ENCODE measurements at regions not wholly inside any gene's neighbourhood (a gene's known extent, or its start where the extent isn't known, plus 50 kb on each side); places are given as distances from the start of the nearest gene placed in this dataset.

DNA sequence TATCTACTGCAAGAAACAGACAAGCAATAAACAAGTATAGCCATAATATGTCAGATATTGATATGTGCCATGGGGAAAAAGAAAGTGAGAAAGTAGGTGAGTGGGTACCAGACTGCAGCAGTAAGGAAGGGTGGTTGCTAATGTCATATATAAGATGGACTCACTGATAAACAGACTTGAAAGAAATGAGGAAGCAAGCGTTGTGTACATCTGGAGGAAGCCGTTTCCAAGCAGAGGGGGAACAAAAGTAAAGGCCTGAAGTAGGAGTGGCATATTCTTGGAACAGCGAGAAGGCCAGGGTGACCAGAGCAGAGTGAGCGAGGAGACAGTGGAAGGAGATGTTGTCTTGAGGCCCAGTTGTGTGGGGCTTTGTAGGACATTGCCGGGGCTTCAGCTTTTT lies 142.2 kb upstream of the MAP3K1 start:
- TF ChIP-seq, protein P1, sequence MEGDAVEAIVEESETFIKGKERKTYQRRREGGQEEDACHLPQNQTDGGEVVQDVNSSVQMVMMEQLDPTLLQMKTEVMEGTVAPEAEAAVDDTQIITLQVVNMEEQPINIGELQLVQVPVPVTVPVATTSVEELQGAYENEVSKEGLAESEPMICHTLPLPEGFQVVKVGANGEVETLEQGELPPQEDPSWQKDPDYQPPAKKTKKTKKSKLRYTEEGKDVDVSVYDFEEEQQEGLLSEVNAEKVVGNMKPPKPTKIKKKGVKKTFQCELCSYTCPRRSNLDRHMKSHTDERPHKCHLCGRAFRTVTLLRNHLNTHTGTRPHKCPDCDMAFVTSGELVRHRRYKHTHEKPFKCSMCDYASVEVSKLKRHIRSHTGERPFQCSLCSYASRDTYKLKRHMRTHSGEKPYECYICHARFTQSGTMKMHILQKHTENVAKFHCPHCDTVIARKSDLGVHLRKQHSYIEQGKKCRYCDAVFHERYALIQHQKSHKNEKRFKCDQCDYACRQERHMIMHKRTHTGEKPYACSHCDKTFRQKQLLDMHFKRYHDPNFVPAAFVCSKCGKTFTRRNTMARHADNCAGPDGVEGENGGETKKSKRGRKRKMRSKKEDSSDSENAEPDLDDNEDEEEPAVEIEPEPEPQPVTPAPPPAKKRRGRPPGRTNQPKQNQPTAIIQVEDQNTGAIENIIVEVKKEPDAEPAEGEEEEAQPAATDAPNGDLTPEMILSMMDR (conservative IDR thresholded peaks at IDR 0.05 in 1 of 2, IDR thresholded peaks at IDR 0.05 in 1 of 2; ENCODE audit: extremely low read depth in 1 of 2, insufficient read depth in 1 of 2, low read depth in 1 of 2, low read length in 2 of 2): no peak
- no peak for TF ChIP-seq EZH2 (IDR thresholded peaks at IDR 0.05; ENCODE audit: borderline replicate concordance, low read length)

All from mammary epithelial cell (primary cell).